GM18951 (cell line): ENCODE measurements at regions not wholly inside any gene's neighbourhood (a gene's known extent, or its start where the extent isn't known, plus 50 kb on each side); places are given as distances from the start of the nearest gene placed in this dataset.
"Not testable (repeated sequence)": the region's sequence is repeated elsewhere in the genome, so short reads cannot be mapped to it uniquely, and the experiment has no call there.

ENCODE experiments used
- POLR2A ChIP-seq: IDR thresholded peaks from 4 replicates; pipeline ENCODE4 v1.6.1; 2011; ENCODE audit warnings: mild to moderate bottlenecking; ENCODE audit not compliant: insufficient read length, insufficient read depth; ENCODE audit errors: extremely low read depth
- in situ Hi-C: fragments of 300-500 bp; cut with MboI; formaldehyde crosslinking; loops from one replicate; pipeline ENCODE4 v1.12.0; 2022; ENCODE audit warnings: low sequenced_read_pairs, mixed read lengths, inconsistent platforms; ENCODE audit not compliant: unreplicated experiment

DNA sequence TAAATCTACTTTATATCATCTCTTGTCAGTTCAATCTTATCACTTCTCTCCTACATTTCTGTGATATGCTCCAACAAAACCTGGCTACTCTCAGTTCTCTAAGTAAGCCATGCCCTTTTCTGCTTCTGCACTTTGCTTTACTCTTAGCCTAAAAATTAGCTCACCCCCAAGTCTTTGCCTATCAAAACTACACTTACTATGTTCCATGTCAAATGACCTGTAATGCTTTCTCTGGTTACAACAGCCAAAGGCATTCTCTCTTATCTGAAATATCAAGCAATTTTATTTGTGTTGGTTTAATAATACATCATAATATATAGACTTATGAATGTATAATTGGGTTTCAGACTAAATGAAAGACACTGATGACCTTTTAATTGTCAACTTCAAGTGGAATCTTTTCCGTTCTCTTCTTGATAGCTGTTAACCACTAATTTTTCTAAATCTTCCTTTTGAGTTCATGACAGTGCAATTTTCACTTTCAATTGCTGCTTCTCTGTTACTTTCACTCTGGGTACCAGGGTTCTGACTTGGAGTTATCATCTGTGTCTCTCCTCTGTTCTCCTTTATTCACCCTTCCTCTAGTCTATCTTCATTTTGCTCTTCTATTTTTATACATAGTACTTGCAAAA is 619.0 kb upstream of the GOLIM4 start:
- TF ChIP-seq POLR2A: no peak
- in situ Hi-C loops: no loop called here

- no peak for TF ChIP-seq POLR2A
- in situ Hi-C loops: no loop called here
These were observed 613.3 kb upstream of the GOLIM4 start for GRCh38 chr3:168709073-168709472.

- no peak for TF ChIP-seq POLR2A
- in situ Hi-C loops: no loop called here
These were observed 612.2 kb upstream of the GOLIM4 start for GRCh38 chr3:168707900-168708299.

- no peak for TF ChIP-seq POLR2A
- in situ Hi-C loops: no loop called here
These were observed 609.7 kb upstream of the GOLIM4 start for GRCh38 chr3:168705412-168705811.

- no peak for TF ChIP-seq POLR2A
- in situ Hi-C loops: no loop called here
These were observed 600.3 kb upstream of the GOLIM4 start for GRCh38 chr3:168696051-168696450.

- TF ChIP-seq POLR2A: no peak
- in situ Hi-C loops: no loop called here
These were observed 598.1 kb upstream of the GOLIM4 start for GRCh38 chr3:168693870-168694269.

- in situ Hi-C loops: no loop called here
- no peak for TF ChIP-seq POLR2A
These were observed 592.5 kb upstream of the GOLIM4 start for GRCh38 chr3:168688267-168688666.

DNA sequence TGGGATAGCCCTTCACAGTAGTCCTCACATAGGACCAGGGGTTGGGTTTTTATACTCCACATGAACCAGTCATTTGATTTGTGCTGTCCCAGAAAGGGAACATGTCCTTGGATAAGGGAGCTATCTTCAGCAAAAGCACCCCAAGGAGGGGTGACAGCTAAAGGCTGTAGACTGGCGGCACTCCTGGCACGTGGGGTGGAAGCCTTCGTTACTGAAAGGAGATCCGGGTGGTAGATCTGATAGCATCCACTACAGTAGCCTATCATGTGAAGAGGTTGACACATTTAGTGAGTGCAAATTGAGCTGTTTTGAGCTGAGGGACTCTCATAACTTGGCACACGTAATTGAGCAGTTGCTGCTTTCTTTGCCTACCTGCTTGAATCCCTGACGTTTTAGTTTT is 588.8 kb upstream of the GOLIM4 start:
- TF ChIP-seq POLR2A: no peak
- in situ Hi-C loops: no loop called here

DNA sequence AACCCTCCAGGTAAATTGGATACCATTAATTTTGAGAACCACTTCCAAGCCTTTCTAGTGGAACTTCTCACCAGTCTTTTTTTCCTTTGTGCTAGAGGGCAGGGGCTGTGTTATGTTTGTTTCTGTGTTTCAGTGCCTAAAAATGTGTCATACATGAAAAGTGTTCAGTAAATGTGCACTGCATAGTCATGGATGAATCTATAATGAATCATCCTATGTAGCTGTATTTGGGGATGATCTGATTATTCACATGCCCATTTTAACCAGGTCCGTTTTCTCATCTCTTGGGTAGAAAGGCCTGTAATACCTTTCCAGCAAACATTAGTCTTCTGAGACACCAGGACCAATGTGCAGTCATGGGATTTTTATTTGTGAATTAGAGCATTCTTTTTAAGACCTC is 583.0 kb upstream of the GOLIM4 start:
- in situ Hi-C loops: no loop called here
- TF ChIP-seq POLR2A: no peak

DNA sequence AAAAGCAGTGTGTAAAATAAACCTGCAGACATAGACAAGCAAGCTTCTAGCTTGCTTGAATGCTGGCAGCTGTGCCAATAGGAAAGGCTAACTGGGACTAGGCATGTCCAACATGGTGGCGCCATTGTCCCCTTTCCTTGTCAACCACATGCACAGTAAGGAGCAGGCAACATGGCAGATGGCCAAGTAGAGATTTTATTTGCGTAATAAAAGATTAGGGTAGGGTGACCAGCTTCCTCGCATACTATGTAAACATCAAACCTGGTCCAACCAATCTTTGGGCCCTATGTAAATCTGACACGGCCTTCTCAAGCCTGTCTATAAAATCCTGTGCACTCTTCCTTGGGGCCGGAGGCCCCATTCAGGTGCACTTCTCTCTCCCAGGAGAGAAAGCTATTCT is 575.4 kb upstream of the GOLIM4 start:
- in situ Hi-C loops: no loop called here

GRCh38 chr3:168660879-168661657 is 565.3 kb upstream of the GOLIM4 start:
- in situ Hi-C loops: not testable (repeated sequence)

More for the DNA sequence above, 575.4 kb upstream of the GOLIM4 start:
- no peak for TF ChIP-seq POLR2A

GRCh38 chr3:168659015-168659414 is 563.3 kb upstream of the GOLIM4 start:
- TF ChIP-seq POLR2A: no peak
- in situ Hi-C loops: no loop called here

GRCh38 chr3:168655611-168656010 is 559.9 kb upstream of the GOLIM4 start:
- TF ChIP-seq POLR2A: no peak
- in situ Hi-C loops: no loop called here

GRCh38 chr3:168654700-168655099 is 559.0 kb upstream of the GOLIM4 start:
- in situ Hi-C loops: no loop called here

More at GRCh38 chr3:168654700-168655099, 559.0 kb upstream of the GOLIM4 start:
- no peak for TF ChIP-seq POLR2A
